GM12878 (cell line): ENCODE measurements at regions not wholly inside any gene's neighbourhood (a gene's known extent, or its start where the extent isn't known, plus 50 kb on each side); places are given as distances from the start of the nearest gene placed in this dataset.

ENCODE experiments used
- ATAC-seq: fragments of 200-7000 bp; cut with Tn5 transposase; 3 replicates; pipeline ENCODE4 v1.9.1; 2020; ENCODE audit warnings: mild to moderate bottlenecking, moderate library complexity
- BruUV-seq: library from RNA; stranded (reverse); fragments of 400-500 nt; replicated peaks from 2 replicates; lab custom pipeline; 2021; lab: Mats Ljungman, UMichigan
- CTCF ChIA-PET: fragments of 300-600 bp; sonication (Branson Sonifier 250); formaldehyde crosslinking; extraction: SDS; loops from one replicate; lab custom pipeline; 2021; ENCODE audit warnings: inconsistent platforms; lab: Yijun Ruan, JAX
- POLR2A ChIA-PET: fragments of 350-600 bp; formaldehyde crosslinking; extraction: SDS; loops from one replicate; lab custom pipeline; 2021; ENCODE audit warnings: inconsistent platforms; lab: Charles Lee
- RAD21 ChIA-PET: fragments of 300-600 bp; sonication (Branson Sonifier 250); formaldehyde crosslinking; loops from one replicate; lab custom pipeline; 2023; ENCODE audit warnings: antibody characterized with exemption; ENCODE audit not compliant: unreplicated experiment; lab: Charles Lee
- SMC1A ChIA-PET: fragments of 300-600 bp; sonication (Branson Sonifier 250); formaldehyde crosslinking; loops from one replicate; lab custom pipeline; 2023; ENCODE audit not compliant: unreplicated experiment, uncharacterized antibody; lab: Charles Lee
- DNase-seq: peaks from one replicate; pipeline ENCODE4 v3.0.0-alpha.2; 2011; ENCODE audit warnings: low read depth, low spot score
- FAIRE-seq: peaks from 3 replicates; lab custom pipeline; 2011; peaks lifted over from hg19 to GRCh38; lab: Jason Lieb, UNC
- H2AFZ ChIP-seq: 2 replicates; pipeline ENCODE4 v1.6.0; 2011; ENCODE audit warnings: low read depth, low read length, control low read depth; ENCODE audit not compliant: control insufficient read depth
- H3K27ac ChIP-seq: 2 replicates; pipeline ENCODE4 v1.5.1; 2011; ENCODE audit warnings: control low read depth; ENCODE audit not compliant: control insufficient read depth, insufficient read depth
- H3K27me3 ChIP-seq, 2 experiments: replicated peaks in 1 of 2; 2 replicates each; pipeline versions ENCODE4 v1.6.0 to v1.6.1; 2011; ENCODE audit warnings: low read length in 1 of 2; ENCODE audit not compliant: control insufficient read depth in 2 of 2, insufficient read depth in 2 of 2
- H3K36me3 ChIP-seq, 2 experiments: 2 replicates each; pipeline ENCODE4 v1.5.1; 2011; ENCODE audit warnings: low read length in 1 of 2; ENCODE audit not compliant: control insufficient read depth in 2 of 2, insufficient read depth in 2 of 2
- H3K4me1 ChIP-seq: 2 replicates; pipeline ENCODE4 v1.6.1; 2011; ENCODE audit warnings: mild to moderate bottlenecking, low read length, moderate library complexity, mixed read lengths; ENCODE audit not compliant: control insufficient read depth, insufficient read depth
- H3K4me2 ChIP-seq: 2 replicates; pipeline ENCODE4 v1.6.0; 2011; ENCODE audit warnings: control low read depth; ENCODE audit not compliant: control insufficient read depth, insufficient read depth
- H3K4me3 ChIP-seq: fragments of 200-600 bp; sonication (generic); 2 replicates; pipeline ENCODE4 v1.5.1; 2016
- H3K79me2 ChIP-seq: 2 replicates; pipeline ENCODE4 v1.6.0; 2011; ENCODE audit warnings: low read length; ENCODE audit not compliant: control insufficient read depth, insufficient read depth
- H3K9ac ChIP-seq: 2 replicates; pipeline ENCODE4 v1.8.0; 2011; ENCODE audit warnings: low read length, control low read depth, mixed read lengths; ENCODE audit not compliant: control insufficient read depth, insufficient read depth
- H3K9me3 ChIP-seq: replicated peaks from 3 replicates; pipeline ENCODE4 v1.5.1; 2011; ENCODE audit warnings: mild to moderate bottlenecking, low read length; ENCODE audit not compliant: control insufficient read depth, insufficient read depth
- H4K20me1 ChIP-seq: 2 replicates; pipeline ENCODE4 v1.6.0; 2011; ENCODE audit not compliant: control insufficient read depth, insufficient read depth
- BCL11A ChIP-seq: IDR thresholded peaks from 2 replicates; pipeline ENCODE4 v1.6.1; 2011; ENCODE audit warnings: low read depth, low read length
- DPF2 ChIP-seq: fragments of 450-650 bp; IDR thresholded peaks from 2 replicates; pipeline ENCODE4 v1.6.1; 2017; ENCODE audit warnings: mild to moderate bottlenecking
- E4F1 ChIP-seq: fragments of 450-650 bp; IDR thresholded peaks from 2 replicates; pipeline ENCODE4 v1.6.1; 2018; ENCODE audit warnings: borderline replicate concordance, mild to moderate bottlenecking; ENCODE audit not compliant: partially characterized antibody
- FOXM1 ChIP-seq: IDR thresholded peaks from 2 replicates; pipeline ENCODE4 v1.6.1; 2012; ENCODE audit warnings: low read depth, mild to moderate bottlenecking, inconsistent platforms, low read length, moderate library complexity
- RFX5 ChIP-seq: IDR thresholded peaks from 2 replicates; pipeline ENCODE4 v1.6.1; 2011; ENCODE audit warnings: low read depth, low read length, improper control_type of control experiment
- SPI1 ChIP-seq: IDR thresholded peaks from 2 replicates; pipeline ENCODE4 v1.6.1; 2011; ENCODE audit warnings: low read depth, mild to moderate bottlenecking, low read length, moderate library complexity, borderline replicate concordance; ENCODE audit not compliant: insufficient read depth
- SREBF2 ChIP-seq: IDR thresholded peaks from 2 replicates; pipeline ENCODE4 v1.6.1; 2012; ENCODE audit warnings: mild to moderate bottlenecking, low read length
- SRF ChIP-seq, 2 experiments: IDR thresholded peaks; 2 replicates each; pipeline ENCODE4 v1.6.1; 2011; ENCODE audit warnings: low read depth in 2 of 2, low read length in 2 of 2, mild to moderate bottlenecking in 1 of 2, moderate library complexity in 1 of 2
- WRNIP1 ChIP-seq: IDR thresholded peaks from 2 replicates; pipeline ENCODE4 v1.6.1; 2011; ENCODE audit warnings: low read depth, low read length, improper control_type of control experiment, borderline replicate concordance
- ZBTB40 ChIP-seq: fragments of 450-650 bp; IDR thresholded peaks from 2 replicates; pipeline ENCODE4 v1.6.1; 2016; ENCODE audit warnings: mild to moderate bottlenecking, moderate library complexity, borderline replicate concordance
- WGBS: methylation state at CpG from one replicate; pipeline ENCODE4 v1.1.6; 2016; ENCODE audit warnings: low lambda C conversion rate; ENCODE audit not compliant: insufficient replicate concordance, insufficient coverage; ENCODE audit errors: missing lambda C conversion rate; 5-methylcytosine and 5-hydroxymethylcytosine counted together
- in situ Hi-C: fragments of 300-500 bp; cut with MboI; formaldehyde crosslinking; loops from 9 replicates; pipeline ENCODE4 v1.14.3; 2018; ENCODE audit warnings: mixed read lengths
- intact Hi-C: fragments of 100-400 bp; cut with micrococcal nuclease; formaldehyde crosslinking; loops from one replicate; pipeline ENCODE4 v1.14.2; 2022; ENCODE audit not compliant: unreplicated experiment
- TF ChIP-seq, protein P1 (sequence below): IDR thresholded peaks from 2 replicates; pipeline ENCODE4 v1.6.1; 2012; ENCODE audit warnings: low read depth, low read length, improper control_type of control experiment
- TF ChIP-seq, protein P2 (sequence below): IDR thresholded peaks from 2 replicates; pipeline ENCODE4 v1.6.1; 2012; ENCODE audit warnings: low read depth, low read length, improper control_type of control experiment

DNA sequence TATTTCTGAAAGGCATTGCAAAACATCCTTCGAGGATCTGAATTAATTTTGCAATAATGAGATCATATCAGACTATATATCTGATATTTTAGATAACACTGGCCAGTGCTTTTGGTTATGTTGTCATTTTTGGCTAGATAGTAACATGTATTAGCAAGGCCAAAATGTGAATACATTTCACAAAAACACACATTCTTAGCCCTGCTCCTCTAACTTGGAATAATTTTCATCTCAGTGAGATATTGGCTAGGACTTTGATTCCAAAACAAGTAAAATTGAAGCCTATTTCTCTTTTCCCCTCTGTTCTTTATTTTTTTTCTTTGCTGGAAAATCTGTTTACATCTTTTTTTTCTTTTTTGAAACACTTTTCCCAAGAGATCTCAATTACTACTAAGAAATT lies 466.8 kb upstream of the CDH4 start:
- DNase-seq (no peak), FAIRE-seq (no peak), ATAC-seq (no peak)
- TF ChIP-seq BCL11A (no peak), ZBTB40 (no peak), DPF2 (no peak), FOXM1 (no peak), SRF (IDR thresholded peaks at IDR 0.05; ENCODE audit: low read depth in 2 of 2, low read length in 2 of 2) (no peak), WRNIP1 (no peak), E4F1 (no peak), RFX5 (no peak), SPI1 (no peak), SREBF2 (no peak)
- TF ChIP-seq, protein P1, sequence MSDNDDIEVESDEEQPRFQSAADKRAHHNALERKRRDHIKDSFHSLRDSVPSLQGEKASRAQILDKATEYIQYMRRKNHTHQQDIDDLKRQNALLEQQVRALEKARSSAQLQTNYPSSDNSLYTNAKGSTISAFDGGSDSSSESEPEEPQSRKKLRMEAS = no peak
- TF ChIP-seq, protein P2, sequence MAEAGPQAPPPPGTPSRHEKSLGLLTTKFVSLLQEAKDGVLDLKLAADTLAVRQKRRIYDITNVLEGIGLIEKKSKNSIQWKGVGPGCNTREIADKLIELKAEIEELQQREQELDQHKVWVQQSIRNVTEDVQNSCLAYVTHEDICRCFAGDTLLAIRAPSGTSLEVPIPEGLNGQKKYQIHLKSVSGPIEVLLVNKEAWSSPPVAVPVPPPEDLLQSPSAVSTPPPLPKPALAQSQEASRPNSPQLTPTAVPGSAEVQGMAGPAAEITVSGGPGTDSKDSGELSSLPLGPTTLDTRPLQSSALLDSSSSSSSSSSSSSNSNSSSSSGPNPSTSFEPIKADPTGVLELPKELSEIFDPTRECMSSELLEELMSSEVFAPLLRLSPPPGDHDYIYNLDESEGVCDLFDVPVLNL = no peak
- ChIA-PET RAD21 (no interaction called here), CTCF (no interaction called here), SMC1A (no interaction called here), POLR2A (no interaction called here)
- in situ Hi-C loops = no loop called here
- Histone ChIP-seq H2AFZ (no peak overlapping the region), H3K4me3 (no peak overlapping the region), H3K79me2 (no peaks in the 10 kb centered on the region), H3K4me1 (no peaks in the 10 kb centered on the region), H3K27ac (no peak overlapping the region), H4K20me1 (no peaks in the 10 kb centered on the region), H3K36me3 (no peaks in the 10 kb centered on the region), H3K27me3 (no peaks in the 10 kb centered on the region), H3K4me2 (no peak overlapping the region), H3K9ac (no peak overlapping the region), H3K9me3 (no peaks in the 10 kb centered on the region; the same call in 2 of the 3 replicates)
- WGBS = 17% methylated on average over 1 of the region's 1 CpG
- intact Hi-C loops = no loop called here
- no TSS peak for BruUV-seq
